Left lung (tissue), 4 donors: ENCODE measurements at regions not wholly inside any gene's neighbourhood (a gene's known extent, or its start where the extent isn't known, plus 50 kb on each side); places are given as distances from the start of the nearest gene placed in this dataset.
"Not testable (repeated sequence)": the region's sequence is repeated elsewhere in the genome, so short reads cannot be mapped to it uniquely, and the experiment has no call there.

Experiments
- ATAC-seq: fragments of 200-7000 bp; cut with Tn5 transposase; one replicate; pipeline ENCODE4 v1.9.1; 2020; ENCODE audit warnings: moderate library complexity
- DNase-seq, 4 donors: peaks; one replicate each; pipeline ENCODE4 v3.0.0-alpha.2; 2013 to 2020
- H3K27ac ChIP-seq, 2 donors: fragments of 200-600 bp; sonication (generic) in 1 of 2; one replicate each; pipeline versions ENCODE4 v1.5.0 to v1.8.0; 2020 to 2021
- H3K27me3 ChIP-seq, 2 donors: fragments of 200-600 bp; sonication (generic) in 1 of 2; one replicate each; pipeline versions ENCODE4 v1.5.0 to v1.8.0; 2020 to 2021
- H3K36me3 ChIP-seq, 2 donors: fragments of 200-600 bp; sonication (generic) in 1 of 2; one replicate each; pipeline versions ENCODE4 v1.5.0 to v1.8.0; 2020 to 2021
- H3K4me1 ChIP-seq, 2 donors: fragments of 200-600 bp; one replicate each; pipeline ENCODE4 v1.8.0; 2021
- H3K4me3 ChIP-seq, 2 donors: fragments of 200-600 bp; sonication (generic) in 1 of 2; one replicate each; pipeline versions ENCODE4 v1.5.0 to v1.8.0; 2020 to 2021; ENCODE audit warnings: mild to moderate bottlenecking in 1 of 2
- H3K9me3 ChIP-seq, 2 donors: fragments of 200-600 bp; sonication (generic) in 1 of 2; one replicate each; pipeline versions ENCODE4 v1.5.0 to v1.8.0; 2020 to 2021
- CTCF ChIP-seq, 2 donors: fragments of 200-600 bp; sonication (generic) in 1 of 2; IDR thresholded peaks; one replicate each; pipeline versions ENCODE4 v1.5.0 to v1.8.0; 2021; ENCODE audit warnings: antibody characterized with exemption in 2 of 2
- intact Hi-C, 2 donors: fragments of 100-400 bp; cut with DNase I; formaldehyde crosslinking; loops; one replicate each; pipeline versions ENCODE4 v1.11.2 to v1.14.2; 2022
- donor health status: DM: no; HTN: yes; CAD: no.
- donor health status: DM: no; HTN: no; CAD: no.

GRCh38 chrX:92283308-92283707 lies 504.1 kb downstream of the PCDH11X start:
- intact Hi-C loops = no loop called here
- TF ChIP-seq CTCF (IDR thresholded peaks at IDR 0.05) = no peak
- no peak for DNase-seq
- Histone ChIP-seq H3K27ac (no peak overlapping the region), H3K36me3 (no peaks in the 10 kb centered on the region), H3K27me3 (peaks cover 0 to 2% of the 10 kb centered on the region in 2 donors), H3K4me3 (no peak overlapping the region), H3K9me3 (no peaks in the 10 kb centered on the region), H3K4me1 (no peaks in the 10 kb centered on the region)
- no peak for ATAC-seq

- H3K27ac ChIP-seq, H3K36me3 ChIP-seq, DNase-seq, H3K9me3 ChIP-seq, H3K27me3 ChIP-seq, H3K4me1 ChIP-seq, intact Hi-C loops, H3K4me3 ChIP-seq, ATAC-seq: not testable (repeated sequence)
Measured at GRCh38 chrX:92298067-92298466, 518.9 kb downstream of the PCDH11X start.

- ATAC-seq, H3K27me3 ChIP-seq, H3K27ac ChIP-seq, intact Hi-C loops, H3K36me3 ChIP-seq, DNase-seq, H3K4me3 ChIP-seq, H3K9me3 ChIP-seq, H3K4me1 ChIP-seq: not testable (repeated sequence)
Measured at GRCh38 chrX:92333194-92333593, 554.0 kb downstream of the PCDH11X start.

- H3K36me3 ChIP-seq, H3K4me3 ChIP-seq, ATAC-seq, H3K27me3 ChIP-seq, intact Hi-C loops, H3K4me1 ChIP-seq, H3K27ac ChIP-seq, DNase-seq, H3K9me3 ChIP-seq: not testable (repeated sequence)
Measured at GRCh38 chrX:92351065-92351464, 571.9 kb downstream of the PCDH11X start.

- Histone ChIP-seq H3K27me3 (no peaks in the 10 kb centered on the region), H3K27ac (no peak overlapping the region), H3K4me3 (no peak overlapping the region), H3K36me3 (no peaks in the 10 kb centered on the region), H3K9me3 (no peaks in the 10 kb centered on the region), H3K4me1 (no peaks in the 10 kb centered on the region)
- DNase-seq = no peak
- intact Hi-C loops = no loop called here
- no peak for ATAC-seq
- TF ChIP-seq CTCF (IDR thresholded peaks at IDR 0.05) = no peak
Measured at GRCh38 chrX:92351511-92351910, 572.3 kb downstream of the PCDH11X start.
